ENCODE measurements at regions not wholly inside any gene's neighbourhood (a gene's known extent, or its start where the extent isn't known, plus 50 kb on each side); places are given as distances from the start of the nearest gene placed in this dataset.

- DNase-seq (ENCODE audit: low read depth in 1 of 2, low spot score in 1 of 2) = no peak
- Histone ChIP-seq H3K4me3 (replicated peaks; ENCODE audit: insufficient read depth, low read length) (no peak overlapping the region), H3K27ac (replicated peaks) (no peak overlapping the region), H3K27me3 (ENCODE audit: insufficient read depth, poor library complexity, severe bottlenecking) (no peaks in the 10 kb centered on the region)
- no peak for TF ChIP-seq CTCF (IDR thresholded peaks at IDR 0.05; ENCODE audit: insufficient read depth, low read length)
- no peak for TF ChIP-seq SPI1 (IDR thresholded peaks at IDR 0.05; ENCODE audit: borderline replicate concordance, low read depth)
- TF ChIP-seq, protein P1, sequence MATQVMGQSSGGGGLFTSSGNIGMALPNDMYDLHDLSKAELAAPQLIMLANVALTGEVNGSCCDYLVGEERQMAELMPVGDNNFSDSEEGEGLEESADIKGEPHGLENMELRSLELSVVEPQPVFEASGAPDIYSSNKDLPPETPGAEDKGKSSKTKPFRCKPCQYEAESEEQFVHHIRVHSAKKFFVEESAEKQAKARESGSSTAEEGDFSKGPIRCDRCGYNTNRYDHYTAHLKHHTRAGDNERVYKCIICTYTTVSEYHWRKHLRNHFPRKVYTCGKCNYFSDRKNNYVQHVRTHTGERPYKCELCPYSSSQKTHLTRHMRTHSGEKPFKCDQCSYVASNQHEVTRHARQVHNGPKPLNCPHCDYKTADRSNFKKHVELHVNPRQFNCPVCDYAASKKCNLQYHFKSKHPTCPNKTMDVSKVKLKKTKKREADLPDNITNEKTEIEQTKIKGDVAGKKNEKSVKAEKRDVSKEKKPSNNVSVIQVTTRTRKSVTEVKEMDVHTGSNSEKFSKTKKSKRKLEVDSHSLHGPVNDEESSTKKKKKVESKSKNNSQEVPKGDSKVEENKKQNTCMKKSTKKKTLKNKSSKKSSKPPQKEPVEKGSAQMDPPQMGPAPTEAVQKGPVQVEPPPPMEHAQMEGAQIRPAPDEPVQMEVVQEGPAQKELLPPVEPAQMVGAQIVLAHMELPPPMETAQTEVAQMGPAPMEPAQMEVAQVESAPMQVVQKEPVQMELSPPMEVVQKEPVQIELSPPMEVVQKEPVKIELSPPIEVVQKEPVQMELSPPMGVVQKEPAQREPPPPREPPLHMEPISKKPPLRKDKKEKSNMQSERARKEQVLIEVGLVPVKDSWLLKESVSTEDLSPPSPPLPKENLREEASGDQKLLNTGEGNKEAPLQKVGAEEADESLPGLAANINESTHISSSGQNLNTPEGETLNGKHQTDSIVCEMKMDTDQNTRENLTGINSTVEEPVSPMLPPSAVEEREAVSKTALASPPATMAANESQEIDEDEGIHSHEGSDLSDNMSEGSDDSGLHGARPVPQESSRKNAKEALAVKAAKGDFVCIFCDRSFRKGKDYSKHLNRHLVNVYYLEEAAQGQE (IDR thresholded peaks at IDR 0.05; ENCODE audit: insufficient replicate concordance, low read depth) = no peak
- TF ChIP-seq POLR2AphosphoS5 (IDR thresholded peaks at IDR 0.05; ENCODE audit: low read depth) = no peak
- TF ChIP-seq GABPA (IDR thresholded peaks at IDR 0.05; ENCODE audit: low read depth) = no peak
Measured at GRCh38 chr5:159548517-159548916, 218.2 kb upstream of the IL12B start.

DNA sequence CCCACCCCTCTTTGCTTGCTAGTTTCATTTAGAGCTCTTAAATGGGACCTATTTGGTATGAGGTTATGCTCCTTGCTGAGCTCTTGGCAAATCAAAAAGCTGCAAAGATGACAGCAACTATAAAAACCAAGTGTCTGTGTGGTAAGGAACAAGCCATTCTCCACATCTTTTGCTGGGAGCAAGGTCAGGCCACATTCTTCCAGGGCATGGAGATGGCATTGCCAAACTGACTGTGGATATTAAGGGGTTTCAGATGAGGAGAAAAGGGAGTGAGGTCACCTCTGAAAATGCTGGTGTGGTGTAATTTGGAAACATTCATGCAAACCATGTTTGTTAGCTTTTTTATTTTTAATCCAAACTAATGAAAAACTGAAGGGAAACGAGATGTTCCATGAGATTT is 218.8 kb upstream of the IL12B start:
- Histone ChIP-seq H3K27me3 (ENCODE audit: insufficient read depth, poor library complexity, severe bottlenecking) (no peaks in the 10 kb centered on the region), H3K4me3 (replicated peaks; ENCODE audit: insufficient read depth, low read length) (no peak overlapping the region), H3K27ac (replicated peaks) (no peak overlapping the region)
- DNase-seq (ENCODE audit: low read depth in 1 of 2, low spot score in 1 of 2) = no peak
- TF ChIP-seq SPI1 (IDR thresholded peaks at IDR 0.05; ENCODE audit: borderline replicate concordance, low read depth) (no peak), CTCF (IDR thresholded peaks at IDR 0.05; ENCODE audit: insufficient read depth, low read length) (no peak), POLR2AphosphoS5 (IDR thresholded peaks at IDR 0.05; ENCODE audit: low read depth) (no peak), GABPA (IDR thresholded peaks at IDR 0.05; ENCODE audit: low read depth) (no peak)
- TF ChIP-seq, protein P1 (IDR thresholded peaks at IDR 0.05; ENCODE audit: insufficient replicate concordance, low read depth) = no peak

DNA sequence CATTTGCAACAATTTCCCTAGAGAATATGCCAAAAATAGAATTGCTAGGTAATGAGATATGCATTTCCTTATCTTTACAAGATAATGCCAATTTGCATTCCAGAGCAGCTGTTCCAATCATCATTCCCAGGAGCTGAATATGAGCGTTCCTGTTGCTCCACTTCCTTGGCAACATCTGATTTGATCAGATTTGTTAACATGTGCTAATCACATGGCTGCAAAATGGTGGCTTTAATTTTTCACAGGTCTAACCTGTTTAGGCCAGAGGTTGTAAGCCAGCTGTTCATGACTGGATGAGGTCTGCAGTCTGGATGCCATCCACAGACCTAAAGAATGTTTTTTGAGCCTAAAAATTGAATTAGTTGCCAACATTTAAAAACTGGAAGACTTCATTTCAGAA is 220.7 kb upstream of the IL12B start:
- no peaks in the 10 kb centered on the region for H3K27me3 ChIP-seq (ENCODE audit: insufficient read depth, poor library complexity, severe bottlenecking)
- TF ChIP-seq POLR2AphosphoS5 (IDR thresholded peaks at IDR 0.05; ENCODE audit: low read depth) = no peak
- TF ChIP-seq, protein P1 (IDR thresholded peaks at IDR 0.05; ENCODE audit: insufficient replicate concordance, low read depth) = no peak
- DNase-seq (ENCODE audit: low read depth in 1 of 2, low spot score in 1 of 2) = no peak
- no peak overlapping the region for H3K4me3 ChIP-seq (replicated peaks; ENCODE audit: insufficient read depth, low read length)
- H3K27ac ChIP-seq (replicated peaks) = no peak overlapping the region

DNA sequence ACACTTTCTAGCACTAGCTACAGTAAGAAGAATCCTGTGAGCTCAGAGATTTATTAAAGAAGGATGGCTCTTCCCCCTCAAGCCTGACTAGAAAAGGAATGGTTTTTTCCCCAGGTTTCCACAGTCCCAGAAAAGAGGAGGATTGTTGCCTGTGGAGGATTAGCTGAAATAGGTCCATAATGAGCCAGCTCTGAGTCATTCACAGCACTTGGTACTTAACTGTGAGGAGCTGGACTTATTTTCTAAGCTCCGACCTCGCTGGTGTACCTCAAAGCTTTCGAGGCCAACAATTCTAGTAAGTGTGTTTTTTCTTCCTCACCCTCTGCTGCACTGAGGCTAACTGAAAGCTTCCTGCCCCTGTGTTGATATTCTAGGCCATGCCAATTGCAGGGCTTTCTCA is 222.5 kb upstream of the IL12B start:
- no peak for DNase-seq (ENCODE audit: low read depth in 1 of 2, low spot score in 1 of 2)
- no peaks in the 10 kb centered on the region for H3K27me3 ChIP-seq (ENCODE audit: insufficient read depth, poor library complexity, severe bottlenecking)
- TF ChIP-seq GABPA (IDR thresholded peaks at IDR 0.05; ENCODE audit: low read depth) = no peak
- H3K4me3 ChIP-seq (replicated peaks; ENCODE audit: insufficient read depth, low read length) = no peak overlapping the region
- H3K27ac ChIP-seq (replicated peaks) = no peak overlapping the region
